ENCODE measurements at regions not wholly inside any gene's neighbourhood (a gene's known extent, or its start where the extent isn't known, plus 50 kb on each side); places are given as distances from the start of the nearest gene placed in this dataset.

- DNase-seq (ENCODE audit: low read depth in 2 of 2): no peak
Measured at GRCh38 chr15:27702581-27702980, 396.5 kb downstream of the OCA2 start.

GRCh38 chr15:27701956-27702355 is 397.2 kb downstream of the OCA2 start:
- DNase-seq (ENCODE audit: low read depth in 2 of 2): no peak

DNA sequence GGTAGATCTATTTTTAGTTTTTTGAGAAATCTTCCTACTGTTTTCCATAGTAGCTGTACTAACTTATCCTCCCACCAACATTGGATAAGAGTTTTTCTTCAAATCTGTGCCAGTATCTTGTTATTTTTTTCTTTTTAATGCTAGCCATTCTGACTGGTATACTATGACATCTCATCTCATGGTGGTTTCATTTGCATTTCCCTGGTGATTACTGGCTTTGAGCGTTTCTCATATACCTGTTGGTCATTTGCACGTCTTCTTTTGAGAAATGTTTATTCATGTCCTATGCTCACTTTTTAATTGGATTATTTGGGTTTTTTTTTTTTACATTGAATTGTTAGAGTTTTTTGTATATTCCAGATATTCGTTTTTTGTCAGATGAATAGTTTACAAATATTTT is 398.1 kb downstream of the OCA2 start:
- no peak for DNase-seq (ENCODE audit: low read depth in 2 of 2)

DNA sequence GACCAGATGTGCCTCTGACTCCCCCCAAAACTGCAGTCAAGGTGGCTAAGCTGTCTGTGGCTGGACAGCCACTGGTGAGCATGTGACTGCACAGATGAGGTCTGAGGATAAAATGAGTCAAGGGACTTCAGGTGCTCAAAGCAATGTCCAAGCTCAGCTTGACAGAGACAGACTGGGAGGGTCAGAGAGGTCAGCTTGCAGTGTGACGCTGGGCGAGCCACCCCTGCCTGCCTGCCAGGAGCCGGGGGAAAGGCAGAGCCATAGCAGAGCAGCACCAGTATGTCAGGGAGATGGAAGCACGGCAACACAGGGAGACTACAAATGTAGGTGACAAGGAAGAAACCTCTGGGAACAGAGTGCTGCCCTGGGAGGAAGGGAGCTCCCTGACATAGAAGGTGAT is 399.4 kb downstream of the OCA2 start:
- no peak for DNase-seq (ENCODE audit: low read depth in 2 of 2)

DNA sequence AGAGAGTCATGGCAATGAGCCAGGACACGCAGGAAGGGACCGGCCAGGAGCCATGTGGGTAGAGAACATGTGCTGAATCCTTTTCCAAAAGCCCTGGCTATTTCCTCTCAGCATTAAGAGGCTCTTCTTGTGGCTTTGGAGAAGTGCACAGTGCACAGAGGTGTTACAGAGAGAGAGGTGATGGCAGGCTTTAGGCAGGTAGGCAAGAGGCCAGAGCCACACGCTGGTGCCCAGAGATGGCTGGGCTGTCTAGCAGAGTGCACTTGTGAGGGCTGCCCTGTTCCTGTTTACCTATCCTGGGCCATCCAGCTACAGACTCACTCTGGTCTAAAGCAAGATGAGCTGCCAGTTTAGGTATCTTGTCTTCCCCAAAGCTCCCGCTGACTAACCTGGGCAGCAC is 402.6 kb downstream of the OCA2 start:
- DNase-seq (ENCODE audit: low read depth in 2 of 2): no peak

DNA sequence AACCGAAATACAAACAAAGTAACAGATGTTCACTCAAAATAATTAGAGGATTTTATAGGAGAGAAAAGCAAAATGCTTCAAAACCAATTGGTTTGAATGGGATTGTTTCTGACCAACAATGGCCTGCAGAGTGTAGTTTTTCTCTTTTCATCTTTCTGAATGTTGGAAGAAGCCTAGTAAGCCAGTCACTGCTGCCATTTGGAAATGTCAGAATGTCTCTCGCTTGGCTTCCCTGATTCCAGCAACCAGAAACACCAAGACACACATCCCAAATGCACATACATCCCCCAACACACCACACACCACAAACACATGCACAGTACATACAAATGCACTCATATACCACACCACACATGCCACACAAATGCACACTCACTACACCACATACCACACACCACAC is 403.4 kb downstream of the OCA2 start:
- no peak for DNase-seq (ENCODE audit: low read depth in 2 of 2)

DNA sequence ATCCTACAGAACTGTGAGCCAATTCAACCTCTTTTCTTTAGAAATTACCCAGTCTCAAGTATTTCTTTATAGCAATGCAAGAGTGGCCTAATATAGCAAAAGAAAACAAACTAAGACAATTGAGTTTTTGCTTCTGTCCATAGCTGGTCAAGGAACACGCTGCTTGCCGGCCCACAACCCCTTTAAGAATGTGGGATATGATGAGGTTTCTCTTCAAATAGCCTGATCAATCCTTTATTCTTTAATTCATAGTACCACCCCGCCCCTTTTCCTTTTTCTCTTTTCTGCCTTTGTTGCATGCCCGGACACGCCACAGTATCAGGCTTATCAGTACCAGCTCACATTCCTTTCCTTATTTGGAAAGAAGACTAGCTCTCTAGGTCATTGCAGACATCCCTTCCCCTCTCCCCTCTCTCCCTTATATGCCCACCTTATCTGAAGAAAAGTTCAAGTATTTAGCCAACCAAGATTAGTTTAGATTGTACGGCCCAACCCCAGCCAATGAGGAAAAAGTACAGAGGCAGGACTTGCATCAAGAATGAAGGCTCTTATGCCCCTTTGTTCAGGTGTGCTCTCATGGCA is 404.5 kb downstream of the OCA2 start:
- no peak for DNase-seq (ENCODE audit: low read depth in 2 of 2)

- DNase-seq (ENCODE audit: low read depth in 2 of 2): no peak
Measured at GRCh38 chr15:27693280-27693679, 405.8 kb downstream of the OCA2 start.

GRCh38 chr15:27692438-27692837 is 406.7 kb downstream of the OCA2 start:
- no peak for DNase-seq (ENCODE audit: low read depth in 2 of 2)

DNA sequence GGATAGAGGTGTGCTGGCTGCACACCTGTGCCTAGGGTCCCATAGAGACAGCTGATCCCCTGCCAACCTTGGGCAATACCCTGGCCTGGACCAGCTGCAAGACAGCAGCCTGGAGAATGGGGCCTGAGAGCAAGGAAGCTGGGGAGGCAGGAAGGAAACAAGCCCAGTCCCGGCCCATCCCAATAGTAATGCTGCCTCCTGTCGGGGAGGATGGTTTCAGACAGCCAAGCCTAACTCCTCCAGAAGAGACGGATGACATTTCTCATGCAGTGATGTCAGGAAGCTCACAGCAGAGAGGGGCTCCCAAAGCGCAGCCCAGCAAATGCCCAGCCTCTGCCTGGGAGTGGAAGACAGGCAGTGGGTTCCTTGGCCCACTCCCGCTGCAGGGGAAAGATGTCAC is 408.8 kb downstream of the OCA2 start:
- DNase-seq (ENCODE audit: low read depth in 2 of 2): no peak

GRCh38 chr15:27686971-27687370 is 412.1 kb downstream of the OCA2 start:
- no peak for DNase-seq (ENCODE audit: low read depth in 2 of 2)

GRCh38 chr15:27686369-27686768 is 412.7 kb downstream of the OCA2 start:
- DNase-seq (ENCODE audit: low read depth in 2 of 2): no peak

DNA sequence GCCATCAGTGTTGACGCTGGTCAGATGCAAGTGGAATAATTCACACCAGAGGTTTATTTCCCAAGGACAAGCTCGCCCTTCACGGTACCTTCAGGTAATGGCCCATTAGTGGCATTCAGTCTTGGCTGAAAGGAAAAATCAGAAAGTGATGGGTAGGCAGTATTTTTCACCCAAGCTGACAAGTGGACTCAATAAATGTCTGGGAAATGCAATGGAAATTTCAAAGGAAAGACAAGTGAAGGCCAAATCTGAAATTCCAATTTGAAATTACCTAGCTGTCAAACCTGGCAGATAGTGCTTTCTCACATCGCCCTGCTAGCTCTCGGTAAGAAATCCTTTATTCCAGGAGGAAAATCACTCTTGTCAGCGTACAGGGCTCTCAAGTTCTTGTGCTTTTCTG is 413.5 kb downstream of the OCA2 start:
- DNase-seq (ENCODE audit: low read depth in 2 of 2): no peak

GRCh38 chr15:27683121-27683520 is 416.0 kb downstream of the OCA2 start:
- no peak for DNase-seq (ENCODE audit: low read depth in 2 of 2)

- DNase-seq (ENCODE audit: low read depth in 2 of 2): peak; percentile 6 to 10
Measured at GRCh38 chr15:27681038-27681437, 418.1 kb downstream of the OCA2 start.

GRCh38 chr15:27679731-27680471 is 419.2 kb downstream of the OCA2 start:
- no peak for DNase-seq (ENCODE audit: low read depth in 2 of 2)

DNA sequence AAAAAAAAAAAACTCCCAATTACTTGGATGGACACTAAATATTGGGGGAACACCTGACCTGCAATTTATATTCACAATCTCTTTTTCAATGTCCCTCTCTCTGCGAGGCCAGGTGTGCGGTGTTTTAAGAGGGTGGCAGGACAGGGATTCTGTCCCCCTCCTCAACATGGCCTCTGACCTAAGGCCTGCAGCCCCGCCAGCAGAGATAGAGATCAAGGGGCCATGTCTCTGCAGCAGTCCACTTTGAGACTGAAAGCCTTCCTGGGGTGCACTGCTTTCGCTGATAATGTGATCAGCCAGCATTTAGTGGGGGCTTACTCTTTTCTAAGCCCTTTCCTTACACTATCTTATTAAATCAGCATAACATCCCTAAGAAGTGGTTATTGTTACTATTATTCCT is 419.9 kb downstream of the OCA2 start:
- DNase-seq (ENCODE audit: low read depth in 2 of 2): no peak

DNA sequence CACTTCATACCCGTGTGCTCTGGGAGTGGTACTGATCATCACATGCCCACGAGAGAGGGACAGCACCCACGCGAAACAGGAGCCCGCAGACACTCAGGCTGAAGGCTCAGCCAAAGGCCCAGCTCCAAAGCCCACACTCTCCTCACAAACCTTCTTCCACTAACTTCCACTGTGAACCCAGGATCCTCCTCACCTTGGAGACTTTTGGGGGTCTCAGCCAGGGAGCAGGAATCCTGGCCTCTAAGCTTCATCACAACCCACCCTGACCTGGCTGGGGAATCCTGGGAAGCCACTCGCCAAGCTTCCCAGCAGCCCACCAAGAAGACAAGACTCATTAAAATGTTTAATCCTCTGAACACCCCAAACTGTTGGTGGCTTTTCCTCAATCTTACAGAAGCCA is 421.2 kb downstream of the OCA2 start:
- no peak for DNase-seq (ENCODE audit: low read depth in 2 of 2)

DNA sequence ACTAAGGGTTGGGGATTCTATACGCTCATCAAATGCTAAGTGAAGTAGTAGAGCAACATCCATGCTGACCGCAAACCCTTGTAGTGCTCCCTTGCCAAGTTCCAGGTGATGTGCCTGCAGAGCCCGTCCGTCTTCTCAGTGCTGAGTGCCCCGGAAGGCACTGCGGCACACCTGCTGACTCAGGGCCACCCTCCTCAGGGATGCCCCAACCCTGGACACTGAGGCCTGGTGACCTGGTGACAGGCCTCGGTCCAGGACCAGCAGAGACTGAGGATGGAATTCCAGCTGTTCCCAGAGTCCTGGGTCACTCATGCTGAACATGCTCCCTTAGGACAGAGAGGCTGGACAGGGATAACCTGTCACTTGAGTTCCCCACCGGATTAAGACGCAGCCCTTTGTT is 422.5 kb downstream of the OCA2 start:
- no peak for DNase-seq (ENCODE audit: low read depth in 2 of 2)

- no peak for DNase-seq (ENCODE audit: low read depth in 2 of 2)
Measured at GRCh38 chr15:27675571-27675970, 423.5 kb downstream of the OCA2 start.

DNA sequence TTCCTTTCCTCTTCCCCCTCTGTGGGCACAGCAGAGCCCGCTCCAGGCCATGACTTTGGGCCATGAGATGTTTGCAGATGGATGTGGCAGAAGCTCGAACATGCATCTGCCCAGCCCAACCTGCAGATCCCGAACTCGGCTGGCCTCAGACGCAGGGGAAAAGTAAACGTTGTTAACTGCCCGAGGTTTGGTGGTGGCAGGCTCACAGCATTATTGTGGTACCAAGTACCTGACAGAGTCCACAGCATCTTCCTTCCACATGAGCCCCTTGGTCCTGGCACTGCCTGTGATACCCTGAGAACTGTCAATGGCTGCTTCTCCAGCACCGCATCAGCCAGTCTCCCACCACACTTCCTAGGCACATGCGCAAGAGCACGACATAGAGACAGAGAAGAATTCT is 424.3 kb downstream of the OCA2 start:
- DNase-seq (ENCODE audit: low read depth in 2 of 2): no peak

DNA sequence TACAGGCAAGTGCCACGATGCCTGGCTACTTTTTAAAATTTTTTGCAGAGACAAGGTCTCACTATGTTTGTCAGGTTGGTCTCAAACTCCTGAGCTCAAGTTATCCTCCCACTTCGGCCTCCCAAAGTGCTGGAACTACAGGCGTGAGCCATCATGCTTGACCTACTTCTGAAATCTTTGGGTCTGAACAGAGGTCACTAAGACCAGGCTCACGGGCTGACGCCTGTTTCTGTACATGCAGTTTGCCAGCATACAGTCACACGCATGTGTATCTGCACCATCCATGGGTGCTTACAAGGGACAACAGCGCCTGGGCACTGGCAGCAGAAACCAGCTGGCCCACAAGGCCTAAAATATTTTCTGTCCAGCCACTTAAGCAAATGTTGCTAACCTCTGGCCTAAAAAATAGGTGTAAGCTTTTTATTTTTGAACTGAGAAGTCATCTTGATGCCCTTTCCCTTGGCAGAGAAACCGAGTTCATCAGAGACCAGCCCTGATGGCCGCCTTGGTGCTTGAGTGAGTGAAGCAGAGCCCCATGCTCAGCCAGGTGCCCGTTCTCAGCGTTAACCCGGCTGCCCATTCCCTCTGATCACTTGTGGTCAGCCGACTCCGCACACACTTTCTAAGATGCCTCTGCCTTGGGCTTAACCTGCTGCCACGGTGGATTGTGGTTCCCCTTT is 425.2 kb downstream of the OCA2 start:
- DNase-seq (ENCODE audit: low read depth in 2 of 2): no peak

- no peak for DNase-seq (ENCODE audit: low read depth in 2 of 2)
Measured at GRCh38 chr15:27672537-27672936, 426.6 kb downstream of the OCA2 start.
